GM23338 (cell line): ENCODE measurements at regions not wholly inside any gene's neighbourhood (a gene's known extent, or its start where the extent isn't known, plus 50 kb on each side); places are given as distances from the start of the nearest gene placed in this dataset.

Experiments
- ATAC-seq: fragments of 200-7000 bp; cut with Tn5 transposase; 3 replicates; pipeline ENCODE4 v1.9.1; 2020
- DNase-seq: peaks from one replicate; pipeline ENCODE4 v3.0.0-alpha.2; 2015; ENCODE audit warnings: low spot score
- H2AFZ ChIP-seq: fragments of 200-600 bp; sonication (generic); 2 replicates; pipeline ENCODE4 v1.8.0; 2016; ENCODE audit warnings: antibody characterized with exemption, mild to moderate bottlenecking, moderate library complexity
- H3F3A ChIP-seq: fragments of 200-600 bp; sonication (generic); replicated peaks from 2 replicates; pipeline ENCODE4 v1.8.0; 2017; ENCODE audit warnings: antibody characterized with exemption, mixed run types, low read depth
- H3K27ac ChIP-seq: fragments of 200-600 bp; sonication (generic); 2 replicates; pipeline ENCODE4 v1.6.1; 2016; ENCODE audit warnings: low read depth
- H3K27me3 ChIP-seq: fragments of 200-600 bp; sonication (generic); 2 replicates; pipeline ENCODE4 v1.8.0; 2016; ENCODE audit warnings: mild to moderate bottlenecking, mixed run types, moderate library complexity; ENCODE audit not compliant: insufficient read depth
- H3K36me3 ChIP-seq: fragments of 200-600 bp; sonication (generic); 2 replicates; pipeline ENCODE4 v1.8.0; 2016; ENCODE audit warnings: mild to moderate bottlenecking; ENCODE audit not compliant: insufficient read depth
- H3K4me1 ChIP-seq: fragments of 200-600 bp; sonication (generic); 2 replicates; pipeline ENCODE4 v1.8.0; 2016; ENCODE audit warnings: mild to moderate bottlenecking, moderate library complexity; ENCODE audit not compliant: insufficient read depth
- H3K4me2 ChIP-seq: fragments of 200-600 bp; sonication (generic); 2 replicates; pipeline ENCODE4 v1.7.1; 2017; ENCODE audit warnings: mixed run types
- H3K4me3 ChIP-seq: fragments of 200-600 bp; sonication (generic); 2 replicates; pipeline ENCODE4 v1.6.1; 2016; ENCODE audit warnings: mixed run types
- H3K79me2 ChIP-seq: fragments of 200-600 bp; sonication (generic); replicated peaks from 2 replicates; pipeline ENCODE4 v1.8.0; 2017; ENCODE audit warnings: mild to moderate bottlenecking; ENCODE audit not compliant: insufficient read depth
- H3K9me2 ChIP-seq: fragments of 200-600 bp; sonication (generic); 2 replicates; pipeline ENCODE4 v1.8.0; 2017; ENCODE audit not compliant: insufficient read depth
- H4K20me1 ChIP-seq: fragments of 200-600 bp; sonication (generic); replicated peaks from 2 replicates; pipeline ENCODE4 v1.8.0; 2017; ENCODE audit warnings: mild to moderate bottlenecking; ENCODE audit not compliant: insufficient read depth
- H3K27ac Mint-ChIP-seq: 2 replicates; pipeline ENCODE4 v1.8.0; 2020; ENCODE audit warnings: inconsistent platforms, mild to moderate bottlenecking, moderate library complexity, mixed read lengths
- H3K27me3 Mint-ChIP-seq: 3 replicates; pipeline ENCODE4 v1.8.0; 2022; ENCODE audit warnings: low read depth, mild to moderate bottlenecking, moderate library complexity, mixed read lengths, inconsistent platforms; ENCODE audit not compliant: insufficient read depth, poor library complexity
- H3K36me3 Mint-ChIP-seq: 3 replicates; pipeline ENCODE4 v1.8.0; 2021; ENCODE audit warnings: low read depth, mild to moderate bottlenecking, inconsistent platforms, moderate library complexity, mixed read lengths
- H3K4me1 Mint-ChIP-seq: 3 replicates; pipeline ENCODE4 v1.8.0; 2020; ENCODE audit warnings: mild to moderate bottlenecking, inconsistent platforms, mixed read lengths
- H3K4me3 Mint-ChIP-seq: 3 replicates; pipeline ENCODE4 v1.8.0; 2021; ENCODE audit warnings: moderate library complexity, mild to moderate bottlenecking, inconsistent platforms, mixed read lengths
- H3K9me3 Mint-ChIP-seq: 3 replicates; pipeline ENCODE4 v1.8.0; 2020; ENCODE audit warnings: moderate library complexity, mild to moderate bottlenecking, inconsistent platforms, mixed read lengths
- CREB1 ChIP-seq: fragments of 250-450 bp; sonication (Bioruptor Pico); IDR thresholded peaks from 2 replicates; pipeline ENCODE4 v1.5.0; 2020; ENCODE audit warnings: low read depth, mild to moderate bottlenecking, moderate library complexity
- ETS1 ChIP-seq: IDR thresholded peaks from 2 replicates; pipeline ENCODE4 v1.6.1; 2016; ENCODE audit warnings: antibody characterized with exemption
- EZH2 ChIP-seq: fragments of 200-600 bp; sonication (generic); IDR thresholded peaks from one replicate; pipeline ENCODE4 v1.8.0; 2017; ENCODE audit warnings: antibody characterized with exemption, mild to moderate bottlenecking, low read depth; ENCODE audit not compliant: unreplicated experiment
- EZH2phosphoT487 ChIP-seq: fragments of 200-600 bp; sonication (generic); IDR thresholded peaks from one replicate; pipeline ENCODE4 v1.8.1; 2018; ENCODE audit warnings: antibody characterized with exemption; ENCODE audit not compliant: unreplicated experiment
- POLR2AphosphoS5 ChIP-seq: IDR thresholded peaks from 2 replicates; pipeline ENCODE4 v1.6.1; 2016; ENCODE audit warnings: antibody characterized with exemption, low read depth
- REST ChIP-seq: IDR thresholded peaks from one replicate; pipeline ENCODE4 v1.6.1; 2018; ENCODE audit warnings: antibody characterized with exemption; ENCODE audit not compliant: unreplicated experiment
- STAT1 ChIP-seq: IDR thresholded peaks from one replicate; pipeline ENCODE4 v1.6.1; 2016; ENCODE audit warnings: antibody characterized with exemption; ENCODE audit not compliant: unreplicated experiment
- ZNF114 ChIP-seq: fragments of 250-450 bp; sonication (Bioruptor Pico); IDR thresholded peaks from 2 replicates; pipeline ENCODE4 v1.5.0; 2020; ENCODE audit warnings: mild to moderate bottlenecking, moderate library complexity
- ZNF462 ChIP-seq: fragments of 250-450 bp; sonication (Bioruptor Pico); IDR thresholded peaks from 2 replicates; pipeline ENCODE4 v1.5.0; 2020; ENCODE audit warnings: mild to moderate bottlenecking, moderate library complexity

- no peak for TF ChIP-seq ZNF462 (CRISPR knock-in tag)
- TF ChIP-seq EZH2, result no peak
- no peak for TF ChIP-seq EZH2phosphoT487
- no peak for TF ChIP-seq STAT1
- TF ChIP-seq ETS1, result no peak
- no peak for TF ChIP-seq POLR2AphosphoS5
These were observed 288.4 kb downstream of the DAD1 start (continued) for GRCh38 chr14:22300646-22301045.

GRCh38 chr14:22297376-22297775, 291.6 kb downstream of the DAD1 start:
- Histone ChIP-seq H3K4me2 (no peak overlapping the region), H3K4me1 (peaks cover 26% of the 10 kb centered on the region), H3K79me2 (no peaks in the 10 kb centered on the region), H3F3A (no peaks in the 10 kb centered on the region), H4K20me1 (no peaks in the 10 kb centered on the region), H3K27me3 (no peaks in the 10 kb centered on the region), H3K4me3 (no peak overlapping the region), H2AFZ (0 out of 2 replicates have a peak overlapping the region, but pooled peaks have one; percentile 16), H3K9me2 (0 out of 2 replicates have a peak, but pooled peaks cover 3% of the 10 kb centered on the region), H3K36me3 (no peaks in the 10 kb centered on the region), H3K27ac (no peak overlapping the region)
- peaks cover 22% of the 10 kb centered on the region for H3K4me1 Mint-ChIP-seq
- no peak for DNase-seq
- TF ChIP-seq CREB1 (CRISPR knock-in tag) (no peak), REST (no peak), ZNF114 (no peak), STAT1 (no peak), ETS1 (no peak)
- H3K9me3 Mint-ChIP-seq, result peaks cover 3% of the 10 kb centered on the region; the same call in 1 of the 3 replicates
- H3K27ac Mint-ChIP-seq, result no peak overlapping the region
- H3K36me3 Mint-ChIP-seq, result no peaks in the 10 kb centered on the region
- no peak for ATAC-seq
- H3K4me3 Mint-ChIP-seq, result no peak overlapping the region
- no peaks in the 10 kb centered on the region for H3K27me3 Mint-ChIP-seq
